NCI-H446 (cell line): ENCODE measurements at regions not wholly inside any gene's neighbourhood (a gene's known extent, or its start where the extent isn't known, plus 50 kb on each side); places are given as distances from the start of the nearest gene placed in this dataset.
"Not testable (repeated sequence)": the region's sequence is repeated elsewhere in the genome, so short reads cannot be mapped to it uniquely, and the experiment has no call there.

Source experiments
- DNase-seq, 2 experiments: peaks; one replicate each; lab custom pipeline; 2025; lab: John Stamatoyannopoulos, UW

- DNase-seq, result no peak
Measured at GRCh38 chr13:33550885-33551284, 265.3 kb upstream of the STARD13 start.

DNA sequence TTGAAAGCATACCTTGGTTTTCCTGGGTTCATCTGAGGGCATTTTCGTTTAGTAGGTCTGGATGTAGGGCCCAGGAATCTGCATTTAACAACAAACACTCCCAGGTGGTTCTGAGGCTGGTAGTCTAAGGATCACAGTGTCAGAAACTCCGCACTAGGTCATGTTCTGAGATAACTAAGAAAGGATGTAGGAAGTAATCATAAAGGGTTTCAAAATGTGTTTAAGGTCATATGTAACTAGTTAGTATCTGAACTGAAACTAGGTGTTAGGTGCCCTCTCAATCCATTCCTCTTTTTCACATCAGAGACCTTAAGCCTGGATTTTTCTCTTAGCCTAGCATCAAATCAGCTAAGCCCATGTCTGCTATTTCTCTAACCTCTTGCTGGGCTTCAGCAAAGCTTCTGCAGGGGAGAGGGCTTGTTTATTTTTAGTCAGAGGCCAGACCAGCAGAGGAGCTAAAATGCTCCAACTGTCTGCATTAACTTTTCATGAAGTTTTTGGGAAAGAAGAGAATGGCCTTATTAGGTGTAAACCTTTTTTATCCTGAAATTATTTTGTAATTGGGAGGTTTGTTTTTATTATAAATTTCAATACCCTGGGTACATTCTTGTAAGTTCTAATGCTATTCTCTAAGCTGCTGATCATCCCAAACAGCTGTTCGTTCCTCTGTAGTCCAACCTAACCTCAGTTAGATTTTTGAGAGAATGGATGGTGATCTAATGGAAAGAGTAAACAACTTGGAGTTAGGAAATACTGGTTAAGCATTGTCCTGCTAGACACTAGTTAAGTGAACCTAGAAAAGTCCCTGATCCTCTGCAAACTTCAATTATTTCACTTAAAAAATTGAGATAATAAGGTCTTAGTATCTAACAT lies 262.8 kb upstream of the RFC3 start:
- no peak for DNase-seq

DNA sequence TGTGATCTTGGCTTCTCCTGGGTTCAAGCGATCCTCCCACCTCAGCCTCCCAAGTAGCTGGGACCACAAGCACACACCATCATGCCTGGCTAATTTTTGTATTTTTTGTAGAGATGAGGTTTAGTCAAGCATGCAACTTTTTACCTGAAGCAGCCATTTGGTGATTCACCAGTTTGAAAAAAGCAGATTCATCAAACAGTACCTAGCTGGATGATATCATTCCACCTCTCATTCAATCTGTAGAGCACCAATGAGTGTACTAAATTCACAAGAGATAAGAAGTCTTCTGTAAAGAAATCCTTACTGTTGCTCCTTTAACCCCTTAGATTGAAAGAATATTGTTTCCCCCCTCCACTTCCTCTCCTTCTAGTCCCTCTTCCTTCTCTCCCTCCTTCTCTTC lies 261.1 kb upstream of the RFC3 start:
- DNase-seq, result no peak

DNA sequence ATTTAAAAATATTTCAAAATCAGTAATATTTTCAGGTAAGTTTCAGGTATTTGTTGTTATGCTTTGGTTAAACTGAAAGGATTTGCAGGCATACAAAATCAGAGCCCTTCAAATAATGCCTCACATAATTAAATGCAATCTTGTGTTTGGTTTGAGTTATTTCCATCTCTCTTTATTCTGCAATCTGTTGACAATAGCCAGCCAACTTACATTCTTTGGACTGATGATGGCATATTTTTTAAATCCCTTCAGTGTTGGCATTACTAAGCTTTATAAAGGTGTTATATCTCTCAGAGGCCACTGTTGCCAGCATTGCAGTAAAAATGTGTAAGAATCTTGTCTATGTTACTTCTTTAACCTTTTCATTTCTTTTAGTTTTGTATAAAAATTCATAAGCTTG lies 257.2 kb upstream of the RFC3 start:
- DNase-seq, result peak in 1 of 2 experiments; percentile 17

DNA sequence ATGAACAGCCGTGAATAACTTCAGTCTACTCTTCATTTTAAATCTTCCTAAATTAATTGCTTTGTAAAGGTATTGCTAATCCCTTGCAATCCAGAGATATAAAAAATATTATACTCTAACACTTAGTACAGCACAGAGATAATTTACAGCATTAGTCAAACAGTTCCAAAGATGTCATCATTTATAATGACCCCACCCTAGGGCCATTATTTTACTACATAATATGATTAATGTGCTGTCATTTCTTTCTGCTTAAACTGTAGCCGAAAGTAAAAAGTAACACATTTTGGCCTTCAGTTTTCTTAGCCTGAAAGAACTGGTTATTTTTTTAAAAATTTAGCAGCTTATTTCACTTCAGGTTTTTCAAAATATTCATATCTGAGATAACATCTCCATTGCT lies 256.3 kb upstream of the RFC3 start:
- DNase-seq, result no peak

GRCh38 chr13:33571618-33572017 lies 246.3 kb upstream of the RFC3 start:
- DNase-seq, result no peak

GRCh38 chr13:33572322-33572721 lies 245.6 kb upstream of the RFC3 start:
- DNase-seq, result not testable (repeated sequence)

DNA sequence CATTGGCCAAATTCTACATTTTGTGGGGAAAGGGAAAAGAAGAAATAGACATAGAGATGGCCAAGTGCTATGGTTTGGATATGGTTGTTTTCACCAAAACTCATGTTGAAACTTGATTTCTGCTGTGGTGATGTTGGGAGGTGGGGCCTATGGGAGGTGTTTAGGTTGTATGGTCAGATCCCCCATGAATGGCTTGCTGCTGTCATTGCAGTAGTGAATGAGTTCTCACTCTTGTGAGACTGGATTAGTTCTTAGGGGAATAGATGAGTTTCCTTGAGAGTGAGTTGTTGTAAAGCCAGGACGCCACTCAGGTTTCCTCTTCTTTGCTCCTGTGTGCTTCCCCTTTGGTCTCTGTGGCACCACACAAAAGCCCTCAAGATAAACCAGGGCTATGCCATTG lies 242.6 kb upstream of the RFC3 start:
- DNase-seq, result no peak

GRCh38 chr13:33577007-33577406 lies 240.9 kb upstream of the RFC3 start:
- DNase-seq, result no peak

DNA sequence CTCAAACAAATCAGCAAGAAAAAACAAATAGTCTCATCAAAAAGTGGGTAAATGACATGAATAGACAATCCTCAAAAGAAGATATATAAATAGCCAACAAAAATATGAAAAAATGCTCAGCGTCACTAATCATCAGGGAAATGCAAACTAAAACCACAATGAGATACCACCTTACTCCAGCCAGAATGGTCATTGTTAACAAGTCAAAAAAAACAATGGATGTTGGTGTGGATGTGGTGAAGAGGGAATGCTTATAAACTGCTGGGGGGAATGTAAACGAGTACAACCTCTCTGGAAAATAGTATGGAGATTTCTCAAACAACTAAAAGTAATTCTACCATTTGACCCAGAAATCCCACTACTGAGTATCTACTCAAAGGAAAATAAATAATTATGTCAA lies 239.2 kb upstream of the RFC3 start:
- DNase-seq, result no peak

GRCh38 chr13:33582121-33582520 lies 235.8 kb upstream of the RFC3 start:
- no peak for DNase-seq

DNA sequence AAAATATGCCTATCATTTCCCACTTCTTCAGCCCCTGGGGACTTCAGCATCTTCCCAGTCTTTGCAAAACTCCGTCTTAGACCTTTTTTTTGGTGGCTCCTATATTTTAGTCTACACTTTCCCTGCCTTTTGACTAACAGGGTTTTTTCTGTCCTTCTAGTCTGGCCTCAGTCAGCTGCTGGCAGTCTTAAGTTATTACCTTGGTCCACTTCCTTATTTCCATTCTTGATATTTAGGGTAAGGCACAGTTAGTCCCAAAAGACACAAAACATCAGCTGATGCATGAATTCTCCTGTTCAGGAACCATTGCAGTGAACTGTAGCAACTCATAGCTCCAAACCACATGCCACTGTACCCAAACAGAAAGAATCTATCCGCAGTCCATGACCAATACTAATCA lies 234.6 kb upstream of the RFC3 start:
- no peak for DNase-seq

DNA sequence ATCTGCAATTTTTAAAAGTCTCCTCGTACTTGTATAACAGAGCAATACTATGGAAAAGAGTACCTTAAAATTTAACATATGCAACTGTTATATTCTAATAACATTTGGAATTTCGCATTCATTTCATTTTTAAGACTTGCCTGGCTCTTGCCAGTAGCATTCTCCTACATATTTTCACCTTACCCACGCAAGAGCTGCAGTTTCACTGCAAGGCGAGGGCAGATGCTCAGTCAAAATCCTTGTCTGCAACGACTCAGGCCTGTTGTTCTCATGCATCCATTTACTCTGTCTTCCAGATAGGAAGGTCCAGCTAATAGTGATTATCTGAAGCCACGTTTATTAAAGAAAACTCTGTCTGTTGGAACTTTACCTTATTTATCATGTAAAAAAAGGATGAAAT lies 227.0 kb upstream of the RFC3 start:
- DNase-seq, result no peak

DNA sequence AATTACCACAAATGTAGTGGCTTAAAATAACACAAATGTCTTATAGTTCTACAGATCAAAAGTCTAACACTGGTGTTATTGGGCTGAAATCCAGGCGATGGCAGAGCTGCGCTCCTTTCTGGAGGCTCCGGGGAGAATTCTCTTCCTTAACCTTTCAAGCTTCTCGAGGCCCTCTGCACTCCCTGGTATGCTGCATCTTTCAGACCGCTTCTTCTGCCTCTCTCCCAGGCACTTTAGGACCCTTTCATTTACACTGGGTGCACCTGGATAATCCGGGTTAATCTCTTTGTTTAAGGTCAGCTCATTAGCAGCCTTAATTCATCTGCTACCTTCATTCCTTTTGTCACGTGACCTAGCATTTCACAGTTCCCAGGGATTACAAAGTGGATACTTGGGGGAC lies 211.3 kb upstream of the RFC3 start:
- DNase-seq, result no peak

DNA sequence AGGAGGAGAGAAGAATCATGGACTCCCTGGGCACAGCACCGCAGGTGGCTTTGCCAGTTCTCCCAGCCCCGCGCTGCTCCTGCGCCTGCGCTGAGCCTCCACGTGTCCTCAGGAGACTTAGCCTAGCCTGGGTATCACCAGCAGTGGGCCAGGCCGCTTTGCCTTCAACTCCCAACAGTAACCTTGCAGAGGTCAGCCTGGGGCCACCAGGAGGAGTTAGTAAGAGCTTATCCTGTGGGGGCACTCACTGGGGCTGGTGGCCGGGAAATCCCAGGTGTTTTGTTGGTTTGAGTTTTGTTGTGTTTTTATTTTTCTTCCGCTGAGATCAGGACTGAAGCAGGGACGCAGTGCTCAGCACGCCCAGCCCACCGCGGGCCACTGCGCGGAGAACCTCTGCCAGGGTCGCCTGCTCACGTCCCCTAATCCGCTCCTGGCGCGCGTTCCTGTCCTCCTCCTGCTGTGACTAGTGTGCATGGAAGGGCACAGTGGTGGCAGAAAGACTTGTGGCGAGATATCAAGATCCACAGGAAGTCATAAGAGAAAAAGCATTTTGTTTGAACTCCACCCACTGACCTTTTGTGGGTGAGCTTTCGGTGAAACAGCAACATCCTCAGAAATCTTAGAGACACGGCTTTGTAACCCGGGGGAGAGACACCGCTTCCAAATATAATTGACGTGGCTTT lies 207.4 kb upstream of the RFC3 start:
- peak; percentile 78 to 92 for DNase-seq

DNA sequence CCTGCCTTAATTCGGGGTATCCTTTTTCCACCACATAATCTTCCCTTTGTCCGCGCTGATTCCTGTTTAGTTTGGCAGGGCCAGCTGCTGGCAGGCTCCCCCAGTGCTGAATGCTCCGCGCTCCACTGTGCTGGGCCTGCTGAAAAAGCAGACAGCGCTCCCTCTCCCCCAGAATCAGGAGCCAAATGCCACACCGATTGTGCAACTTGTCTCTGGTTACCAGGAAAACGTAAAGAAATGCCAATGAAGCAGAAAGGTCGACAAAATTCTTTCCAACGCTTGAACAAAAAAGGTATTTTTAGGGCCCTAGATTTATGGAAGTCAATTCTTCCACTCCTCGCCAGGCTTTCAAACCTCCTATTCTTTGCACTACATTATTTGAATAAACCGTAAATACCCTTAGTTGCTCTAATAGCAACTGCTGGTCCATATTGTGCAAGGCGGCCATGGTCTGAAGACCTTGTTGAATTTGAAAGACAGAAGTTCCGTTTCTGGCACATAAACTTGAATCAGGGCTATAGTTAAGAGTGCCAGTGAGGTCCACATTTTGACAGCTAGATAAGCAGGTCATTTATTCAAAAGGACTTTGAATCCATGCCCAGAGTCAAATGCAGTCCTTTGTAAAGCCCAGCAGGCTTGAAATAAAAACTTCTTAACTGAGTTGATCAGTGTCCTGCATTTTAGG lies 206.7 kb upstream of the RFC3 start:
- peak; percentile 78 to 84 for DNase-seq

DNA sequence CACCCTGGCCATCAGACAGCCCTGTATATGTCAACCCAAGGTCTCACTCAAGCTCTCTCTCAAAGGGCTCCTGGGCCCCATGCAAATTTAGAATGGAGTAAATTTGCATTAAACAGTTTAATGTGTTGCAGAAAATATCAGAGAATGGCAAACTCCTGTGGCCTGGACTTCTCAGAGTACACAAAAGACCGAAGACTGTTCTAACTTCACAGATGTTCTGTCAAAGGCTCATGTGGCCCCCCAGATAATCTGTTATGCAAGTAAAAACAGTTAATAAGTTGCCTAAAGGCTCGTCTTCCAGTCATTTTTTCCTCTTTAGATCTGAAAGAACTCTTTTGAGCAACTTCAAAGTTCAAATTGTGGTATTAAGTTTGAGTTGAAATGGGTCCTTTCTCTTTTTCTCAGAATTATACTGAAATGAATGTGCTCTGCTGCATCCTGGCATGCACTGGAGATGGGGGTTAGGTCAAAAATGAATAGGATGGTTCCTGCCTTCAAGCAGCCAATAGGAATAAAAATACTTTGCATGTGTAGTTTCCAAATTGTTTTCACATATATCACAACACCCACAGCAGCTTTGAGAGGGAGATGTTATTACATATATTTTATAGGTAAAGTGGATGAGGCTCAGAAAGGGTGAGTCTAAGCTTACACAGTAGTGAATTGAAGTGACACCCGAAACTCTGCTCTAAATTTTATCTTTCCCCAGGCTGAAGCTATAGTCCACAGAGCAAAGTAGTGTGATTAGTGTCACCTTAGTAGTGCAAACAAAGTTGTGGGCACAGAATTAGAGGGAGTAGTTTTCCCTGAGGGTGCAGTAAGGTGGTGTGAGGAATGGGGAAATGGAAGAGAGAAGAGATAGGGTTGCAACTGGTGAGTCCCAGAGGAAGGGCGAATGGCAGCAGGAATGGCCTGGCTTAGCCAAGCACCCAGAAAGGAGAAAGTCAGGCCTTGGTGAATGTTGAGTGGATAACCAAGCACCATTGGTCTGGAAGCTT lies 205.0 kb upstream of the RFC3 start:
- DNase-seq, result no peak

DNA sequence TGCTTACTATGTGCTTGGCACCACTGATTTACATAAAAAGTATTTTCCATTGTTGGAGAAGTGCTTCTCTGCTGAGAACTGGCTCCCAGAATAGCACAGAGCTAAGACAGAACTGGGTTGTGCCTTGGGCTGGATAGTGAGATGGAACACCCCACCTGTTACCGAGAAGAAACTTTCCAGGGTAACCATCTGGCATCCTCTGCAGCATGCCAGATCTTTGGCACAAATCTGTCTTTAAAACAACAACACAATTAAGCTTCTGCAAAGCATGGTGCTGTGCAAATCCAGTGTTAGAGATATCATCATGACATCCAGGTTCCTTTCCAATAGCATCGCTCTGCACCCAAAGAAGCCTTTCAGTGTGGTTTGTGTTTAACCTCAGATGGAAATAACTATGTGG lies 202.5 kb upstream of the RFC3 start:
- DNase-seq, result peak; percentile 14 to 87

- DNase-seq, result no peak
Measured at GRCh38 chr13:33616130-33616529, 201.8 kb upstream of the RFC3 start.

DNA sequence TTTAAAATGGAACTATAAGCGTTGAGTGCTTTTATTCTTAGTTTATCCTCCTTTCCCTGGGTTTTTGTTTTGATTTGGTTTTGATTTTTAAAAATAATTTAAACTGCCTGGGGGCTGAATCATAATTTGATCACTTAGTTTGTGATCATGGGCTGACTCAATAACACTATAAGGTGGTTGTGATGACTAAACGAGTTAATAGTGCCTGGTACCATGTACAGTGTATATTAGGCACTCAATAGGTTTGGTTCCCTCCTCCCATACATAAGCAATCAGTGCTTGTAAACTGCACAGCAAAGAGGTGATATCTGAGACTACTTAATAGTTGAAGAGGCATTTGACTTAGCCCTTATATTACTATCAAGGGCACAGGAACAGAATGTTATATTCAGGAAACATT lies 200.9 kb upstream of the RFC3 start:
- DNase-seq, result no peak

GRCh38 chr13:33624253-33624652 lies 193.7 kb upstream of the RFC3 start:
- no peak for DNase-seq

DNA sequence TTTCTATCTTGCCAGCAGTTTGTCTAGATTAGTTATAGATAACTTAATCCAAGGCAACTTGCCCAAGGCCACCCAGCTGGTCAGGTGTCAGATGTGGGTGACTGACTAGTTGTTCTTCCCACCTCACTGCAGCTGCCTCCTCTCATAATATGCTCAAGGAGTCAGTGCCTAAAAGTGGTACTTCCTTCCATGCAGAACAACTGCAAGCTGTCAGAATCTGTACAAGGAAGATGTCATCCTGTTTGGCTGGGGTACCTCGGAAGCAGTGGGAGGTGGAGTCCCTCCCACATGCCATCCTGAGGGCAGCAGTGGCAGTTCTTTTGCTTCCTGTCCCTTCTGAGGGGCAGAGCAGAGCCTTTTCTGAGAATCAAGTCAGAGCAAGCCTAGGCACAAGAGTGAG lies 193.2 kb upstream of the RFC3 start:
- DNase-seq, result no peak
